DMS53 treated with DMSO at 0.1 percent for 48 hours (cell line): ENCODE measurements at regions not wholly inside any gene's neighbourhood (a gene's known extent, or its start where the extent isn't known, plus 50 kb on each side); places are given as distances from the start of the nearest gene placed in this dataset.

ENCODE experiments used
- DNase-seq: peaks from one replicate; lab custom pipeline; 2025; ENCODE audit not compliant: unreplicated experiment; lab: John Stamatoyannopoulos, UW

DNA sequence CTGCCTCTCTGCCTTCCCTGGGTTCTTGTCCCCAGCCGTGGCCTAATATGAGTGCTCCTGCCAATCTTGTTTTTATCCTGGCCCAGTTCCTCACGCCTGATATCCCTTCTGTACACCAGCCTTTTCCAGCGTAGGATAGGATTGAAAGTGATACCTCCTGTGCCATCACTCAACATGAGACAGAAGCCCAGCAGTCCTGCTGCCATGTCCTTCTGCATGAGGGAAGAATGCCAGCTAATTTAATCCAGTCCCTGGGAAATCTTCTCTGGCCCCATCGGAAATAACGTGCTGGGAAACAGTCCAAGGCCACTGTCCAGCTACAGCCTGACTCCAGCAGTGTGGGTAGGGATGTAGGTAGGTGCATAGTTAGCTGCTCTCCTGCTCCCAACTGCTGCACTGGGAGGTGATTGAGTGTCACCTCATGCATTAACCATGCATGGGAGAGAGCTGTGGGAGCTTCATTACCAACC lies 92.0 kb upstream of the TPM1 start:
- DNase-seq, result no peak

GRCh38 chr15:62951481-62951880 lies 91.1 kb upstream of the TPM1 start:
- no peak for DNase-seq

DNA sequence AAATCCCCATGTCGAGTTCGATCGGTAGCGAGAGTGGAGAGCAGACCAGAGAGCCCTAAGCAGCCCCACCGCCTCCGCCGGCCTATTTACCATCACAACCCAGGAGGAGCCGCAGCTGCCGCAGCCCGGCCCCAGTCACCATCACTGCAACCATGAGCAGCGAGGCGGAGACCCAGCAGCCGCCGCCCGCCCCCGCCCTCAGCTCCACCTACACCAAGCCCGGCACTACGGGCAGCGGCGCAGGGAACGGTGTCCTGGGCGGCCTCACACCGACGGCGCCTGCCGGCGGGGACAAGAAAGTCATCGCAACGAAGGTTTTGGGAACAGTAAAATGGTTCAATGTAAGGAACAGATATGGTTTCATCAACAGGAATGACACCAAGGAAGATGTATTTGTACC lies 89.5 kb upstream of the TPM1 start:
- no peak for DNase-seq

GRCh38 chr15:62953496-62954045 lies 89.0 kb upstream of the TPM1 start:
- DNase-seq, result no peak

- DNase-seq, result no peak
Observed at GRCh38 chr15:62957130-62957529, 85.4 kb upstream of the TPM1 start.

- DNase-seq, result no peak
Observed at GRCh38 chr15:62958528-62959363, 83.8 kb upstream of the TPM1 start.

DNA sequence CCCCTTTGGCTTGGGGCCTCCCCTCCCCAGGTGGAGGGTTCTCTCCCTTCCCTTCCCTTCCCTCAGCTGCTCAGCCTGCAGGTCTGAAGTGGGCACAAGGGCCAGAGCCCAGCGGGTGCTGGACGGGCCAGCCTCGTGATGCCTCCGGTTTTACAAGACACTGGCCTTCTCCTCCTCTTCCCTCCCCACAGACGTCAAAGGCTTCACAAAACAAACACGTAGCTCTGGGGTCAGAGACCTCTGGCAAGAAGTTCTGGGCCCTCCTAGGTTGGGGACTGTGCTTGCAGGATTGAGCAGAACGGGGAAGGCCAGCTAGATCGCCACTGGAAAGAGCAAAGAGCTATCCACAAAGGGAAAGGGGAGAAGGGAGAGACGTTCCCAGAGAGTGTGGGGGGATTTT lies 81.4 kb upstream of the TPM1 start:
- DNase-seq, result no peak

- DNase-seq, result no peak
Observed at GRCh38 chr15:62962101-62962995, 80.2 kb upstream of the TPM1 start.

DNA sequence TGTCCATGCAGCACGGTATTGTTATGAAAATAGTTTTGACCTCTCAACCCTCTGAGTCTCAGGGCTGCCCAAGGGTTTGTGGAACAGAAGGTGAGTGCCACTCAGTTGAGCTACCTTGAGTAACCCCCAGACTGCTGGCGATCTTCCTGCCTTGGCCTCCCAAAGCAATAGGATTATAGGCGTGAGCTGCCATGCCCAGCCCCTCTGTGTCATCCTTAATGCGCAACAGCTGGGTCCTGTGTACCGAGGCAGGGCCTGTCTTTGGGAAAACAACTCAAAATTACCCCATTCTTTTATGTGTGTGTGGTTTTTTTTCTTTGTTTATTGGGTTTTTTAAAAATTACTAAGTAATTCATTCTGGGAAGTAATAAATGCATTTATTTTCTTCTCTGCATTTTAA lies 78.3 kb upstream of the TPM1 start:
- DNase-seq, result no peak

DNA sequence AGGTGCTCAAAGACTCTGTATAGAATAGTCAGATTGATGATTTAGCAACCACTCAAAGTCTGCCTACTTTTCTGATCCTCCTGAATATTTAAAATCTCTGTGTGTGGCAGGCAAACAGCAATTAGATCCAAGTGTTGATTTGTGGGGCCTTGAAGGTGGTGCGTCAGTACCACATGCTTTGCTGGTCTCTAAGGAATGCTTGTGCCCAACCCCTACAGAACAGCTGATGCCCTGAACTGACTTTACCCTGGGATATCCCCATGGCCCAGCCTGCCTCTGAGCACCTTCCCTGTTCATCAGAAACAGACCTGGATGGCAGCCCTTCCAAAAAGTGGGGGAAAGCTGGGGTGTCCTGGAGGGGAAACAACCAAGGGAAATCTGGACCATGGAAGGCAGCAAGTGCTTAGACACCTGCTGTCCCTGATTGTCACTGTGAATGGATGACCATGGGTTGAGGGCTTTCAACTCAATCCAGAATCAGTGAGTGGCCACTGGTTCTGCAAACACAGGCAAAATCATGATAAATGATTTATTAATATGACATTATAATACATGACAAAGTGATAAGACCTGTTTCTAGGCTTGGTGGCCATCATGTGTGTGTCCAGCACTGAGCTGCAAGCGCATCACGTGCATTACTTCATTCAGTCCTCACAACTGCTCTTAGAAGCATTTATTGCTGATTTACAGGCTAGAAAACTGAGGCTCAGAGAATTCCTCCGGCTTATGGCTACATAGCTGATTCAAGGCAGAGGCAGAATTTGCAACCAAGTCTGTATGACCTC lies 76.1 kb upstream of the TPM1 start:
- no peak for DNase-seq

- DNase-seq, result no peak
Observed at GRCh38 chr15:62968699-62969098, 73.8 kb upstream of the TPM1 start.

- DNase-seq, result no peak
Observed at GRCh38 chr15:62969442-62970089, 73.0 kb upstream of the TPM1 start.

- no peak for DNase-seq
Observed at GRCh38 chr15:62972814-62973213, 69.7 kb upstream of the TPM1 start.

- no peak for DNase-seq
Observed at GRCh38 chr15:62975515-62975914, 67.0 kb upstream of the TPM1 start.

DNA sequence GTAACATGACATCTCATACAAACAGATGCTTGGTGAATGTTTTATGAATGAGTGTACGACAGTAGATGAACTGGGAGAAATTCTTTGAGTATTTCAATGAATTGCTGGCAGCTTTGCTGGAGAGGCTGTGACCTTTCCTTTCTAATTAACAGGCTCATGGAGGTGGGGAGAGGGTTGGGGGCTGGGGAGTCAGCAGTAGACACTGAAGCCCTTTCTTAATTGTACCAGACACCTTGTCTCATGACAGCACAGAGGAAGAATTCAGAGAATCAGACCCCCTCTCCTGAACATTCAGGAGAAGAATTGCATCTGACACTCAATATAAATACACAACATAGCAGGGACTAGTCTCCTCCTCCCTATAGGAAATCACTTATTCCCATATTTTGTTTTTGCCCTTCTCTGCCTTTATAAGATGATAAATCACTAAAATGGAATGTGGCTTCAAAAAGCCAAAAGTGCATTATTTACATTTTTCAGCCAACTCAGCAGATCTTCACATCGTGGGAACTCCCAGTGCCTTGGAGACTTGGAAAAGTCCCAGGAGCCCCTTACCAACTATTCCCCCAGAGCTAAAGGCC lies 66.2 kb upstream of the TPM1 start:
- no peak for DNase-seq

GRCh38 chr15:62977952-62978811 lies 64.4 kb upstream of the TPM1 start:
- DNase-seq, result no peak

DNA sequence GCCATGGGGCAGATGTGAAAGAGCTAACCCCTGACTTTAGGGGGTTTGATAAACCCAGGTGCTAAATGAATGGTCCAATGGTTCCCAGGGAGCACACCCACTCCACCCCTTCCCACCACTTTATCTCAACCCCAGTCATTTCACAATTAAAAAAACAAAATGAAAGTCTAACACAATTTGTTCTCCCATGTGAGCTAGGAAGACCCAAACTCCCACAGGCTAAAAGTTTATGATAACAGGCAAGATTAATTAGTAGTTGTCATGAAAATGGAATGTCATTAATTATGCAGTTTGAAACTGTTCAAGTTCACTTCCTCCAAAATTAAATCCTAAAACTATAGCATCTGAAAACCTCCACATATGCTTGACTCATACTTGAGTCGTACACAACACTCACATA lies 63.3 kb upstream of the TPM1 start:
- no peak for DNase-seq

- no peak for DNase-seq
Observed at GRCh38 chr15:62981071-62981470, 61.5 kb upstream of the TPM1 start.

GRCh38 chr15:62983956-62984355 lies 58.6 kb upstream of the TPM1 start:
- no peak for DNase-seq
